ENCODE measurements at regions not wholly inside any gene's neighbourhood (a gene's known extent, or its start where the extent isn't known, plus 50 kb on each side); places are given as distances from the start of the nearest gene placed in this dataset.

GRCh38 chr9:13411791-13412190 is 132.3 kb upstream of the MPDZ start:
- H3K27ac ChIP-seq = no peak overlapping the region
- no peak for TF ChIP-seq ZFX (IDR thresholded peaks at IDR 0.05; ENCODE audit: borderline replicate concordance)
- TF ChIP-seq, protein P1, sequence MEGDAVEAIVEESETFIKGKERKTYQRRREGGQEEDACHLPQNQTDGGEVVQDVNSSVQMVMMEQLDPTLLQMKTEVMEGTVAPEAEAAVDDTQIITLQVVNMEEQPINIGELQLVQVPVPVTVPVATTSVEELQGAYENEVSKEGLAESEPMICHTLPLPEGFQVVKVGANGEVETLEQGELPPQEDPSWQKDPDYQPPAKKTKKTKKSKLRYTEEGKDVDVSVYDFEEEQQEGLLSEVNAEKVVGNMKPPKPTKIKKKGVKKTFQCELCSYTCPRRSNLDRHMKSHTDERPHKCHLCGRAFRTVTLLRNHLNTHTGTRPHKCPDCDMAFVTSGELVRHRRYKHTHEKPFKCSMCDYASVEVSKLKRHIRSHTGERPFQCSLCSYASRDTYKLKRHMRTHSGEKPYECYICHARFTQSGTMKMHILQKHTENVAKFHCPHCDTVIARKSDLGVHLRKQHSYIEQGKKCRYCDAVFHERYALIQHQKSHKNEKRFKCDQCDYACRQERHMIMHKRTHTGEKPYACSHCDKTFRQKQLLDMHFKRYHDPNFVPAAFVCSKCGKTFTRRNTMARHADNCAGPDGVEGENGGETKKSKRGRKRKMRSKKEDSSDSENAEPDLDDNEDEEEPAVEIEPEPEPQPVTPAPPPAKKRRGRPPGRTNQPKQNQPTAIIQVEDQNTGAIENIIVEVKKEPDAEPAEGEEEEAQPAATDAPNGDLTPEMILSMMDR (IDR thresholded peaks at IDR 0.05) = no peak

GRCh38 chr9:13410566-13411031 is 131.1 kb upstream of the MPDZ start:
- no peak overlapping the region for H3K27ac ChIP-seq
- TF ChIP-seq, protein P1 (IDR thresholded peaks at IDR 0.05) = no peak
- TF ChIP-seq ZFX (IDR thresholded peaks at IDR 0.05; ENCODE audit: borderline replicate concordance) = no peak

DNA sequence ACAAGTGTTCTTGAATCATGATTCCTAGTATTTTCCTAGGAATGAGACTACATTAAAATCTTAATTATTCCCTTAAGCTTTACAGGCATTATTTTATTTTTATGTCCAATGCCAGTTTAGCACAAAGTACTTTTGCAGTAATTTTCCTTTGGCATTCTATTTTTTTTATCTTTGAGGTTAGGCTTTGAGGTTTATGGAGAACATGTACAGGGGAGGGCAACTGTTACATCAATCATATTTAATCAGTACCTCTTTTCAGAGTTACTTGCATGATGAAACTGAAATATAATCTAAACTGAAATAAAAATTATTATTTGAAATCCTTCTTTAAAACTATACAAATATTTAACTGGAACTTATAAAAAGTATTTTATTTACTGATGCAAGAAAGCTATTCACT is 118.2 kb upstream of the MPDZ start:
- TF ChIP-seq ZFX (IDR thresholded peaks at IDR 0.05; ENCODE audit: borderline replicate concordance) = no peak
- TF ChIP-seq, protein P1 (IDR thresholded peaks at IDR 0.05) = no peak
- H3K27ac ChIP-seq = no peak overlapping the region

DNA sequence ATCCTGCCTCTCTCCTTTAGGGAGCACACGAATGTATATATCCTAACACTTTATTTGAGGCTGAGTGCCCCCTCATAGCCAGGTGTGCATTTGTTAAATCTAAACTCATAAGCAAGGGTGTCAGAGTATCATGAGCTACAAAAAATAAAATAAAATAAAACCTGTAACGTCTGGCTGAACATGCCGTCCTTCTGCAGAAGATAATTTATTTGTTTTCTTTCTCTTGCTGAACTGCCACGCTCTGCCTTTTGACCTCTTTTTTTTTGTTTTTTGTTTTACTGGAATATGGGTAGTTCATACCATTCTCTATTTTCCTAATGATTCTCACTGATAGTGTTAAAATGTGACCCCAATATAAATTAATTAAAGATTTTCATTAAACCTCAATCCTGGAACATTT is 117.7 kb upstream of the MPDZ start:
- TF ChIP-seq, protein P1 (IDR thresholded peaks at IDR 0.05) = no peak
- TF ChIP-seq ZFX (IDR thresholded peaks at IDR 0.05; ENCODE audit: borderline replicate concordance) = no peak

DNA sequence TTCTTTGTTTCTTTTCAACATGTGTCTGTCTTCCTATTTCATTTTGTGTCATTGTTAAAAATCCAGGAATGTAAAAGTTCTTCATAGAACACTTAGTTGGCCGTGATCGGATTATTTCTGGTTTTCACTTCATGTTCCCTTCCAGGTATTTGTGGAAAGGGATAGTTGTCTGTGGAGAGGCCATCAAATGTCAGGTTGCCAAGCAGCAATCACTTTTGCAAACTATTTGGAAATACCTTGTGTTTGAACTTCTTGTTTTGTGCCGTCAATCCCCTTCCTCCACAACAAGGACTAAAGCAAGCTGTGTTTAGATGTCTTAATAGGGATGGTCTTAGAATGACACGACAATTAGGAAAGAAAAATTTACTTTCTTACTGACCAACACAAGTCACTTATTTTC is 116.9 kb upstream of the MPDZ start:
- no peak for TF ChIP-seq ZFX (IDR thresholded peaks at IDR 0.05; ENCODE audit: borderline replicate concordance)
- TF ChIP-seq, protein P1 (IDR thresholded peaks at IDR 0.05) = no peak
- H3K27ac ChIP-seq = no peak overlapping the region

More for the DNA sequence above, 117.7 kb upstream of the MPDZ start:
- no peak overlapping the region for H3K27ac ChIP-seq

DNA sequence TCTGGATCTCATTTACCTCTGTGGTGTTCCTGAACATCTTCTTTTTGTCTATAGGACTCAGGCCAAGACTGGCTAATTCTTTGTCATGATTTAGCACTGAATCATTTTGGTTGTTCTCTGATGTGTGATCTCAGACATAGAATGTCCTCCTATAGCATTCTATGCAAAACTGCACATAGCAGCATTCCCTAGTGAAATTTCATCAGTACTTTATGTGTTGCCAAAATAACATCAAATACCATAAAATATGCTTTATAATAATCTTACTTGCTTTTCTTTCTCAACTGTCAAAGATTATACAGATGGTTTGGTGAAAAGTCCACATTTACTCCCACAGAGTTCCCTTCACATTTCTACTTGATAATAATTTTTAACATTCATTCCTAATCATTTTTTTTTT is 115.7 kb upstream of the MPDZ start:
- no peak overlapping the region for H3K27ac ChIP-seq
- no peak for TF ChIP-seq ZFX (IDR thresholded peaks at IDR 0.05; ENCODE audit: borderline replicate concordance)
- TF ChIP-seq, protein P1 (IDR thresholded peaks at IDR 0.05) = no peak

DNA sequence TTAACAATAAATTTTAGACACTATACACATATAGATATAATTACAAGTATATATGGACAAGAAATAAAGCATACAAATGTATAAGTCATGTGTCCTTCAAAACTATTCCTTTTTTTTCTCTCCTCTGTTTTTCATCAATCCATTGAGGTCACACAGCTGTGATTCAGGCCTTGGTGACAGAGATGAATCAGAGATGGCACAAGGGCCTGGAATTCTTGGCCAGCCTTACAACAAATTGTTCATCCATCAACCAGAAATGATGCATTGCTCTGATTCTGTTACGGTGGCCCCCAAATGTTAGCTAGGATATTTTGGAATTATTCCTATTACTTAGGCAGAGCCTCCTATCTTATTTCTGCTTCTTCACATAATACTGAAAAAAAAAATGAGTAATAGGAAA is 108.7 kb upstream of the MPDZ start:
- TF ChIP-seq, protein P1 (IDR thresholded peaks at IDR 0.05) = no peak
- no peak for TF ChIP-seq ZFX (IDR thresholded peaks at IDR 0.05; ENCODE audit: borderline replicate concordance)
- H3K27ac ChIP-seq = no peak overlapping the region
